GM19372 (cell line): ENCODE measurements at regions not wholly inside any gene's neighbourhood (a gene's known extent, or its start where the extent isn't known, plus 50 kb on each side); places are given as distances from the start of the nearest gene placed in this dataset.
"Not testable (repeated sequence)": the region's sequence is repeated elsewhere in the genome, so short reads cannot be mapped to it uniquely, and the experiment has no call there.

Source experiments
- ATAC-seq: cut with Tn5 transposase; IDR thresholded peaks from one replicate; pipeline ENCODE4 v1.9.1; 2021; ENCODE audit warnings: mild to moderate bottlenecking, low read depth, moderate library complexity; ENCODE audit not compliant: unreplicated experiment

DNA sequence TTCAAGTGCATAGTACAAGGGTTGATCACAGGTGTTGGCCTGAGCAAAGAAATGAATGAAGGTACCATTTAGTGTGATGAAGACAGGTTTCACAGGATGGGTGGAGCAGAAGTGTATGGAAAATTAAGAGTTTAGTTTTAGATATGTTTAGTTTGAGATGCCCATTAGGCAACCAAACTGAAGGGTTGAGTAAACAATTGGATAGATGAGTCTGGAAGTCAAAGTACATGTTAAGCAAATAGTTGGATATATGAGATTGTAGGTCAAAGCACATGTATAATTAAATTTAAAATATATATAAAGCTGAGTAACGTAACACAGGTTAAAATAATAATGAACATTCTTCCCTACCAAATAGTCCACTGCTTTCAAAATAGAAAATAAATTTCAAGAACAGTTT is 237.1 kb upstream of the PCSK5 start:
- no peak for ATAC-seq

DNA sequence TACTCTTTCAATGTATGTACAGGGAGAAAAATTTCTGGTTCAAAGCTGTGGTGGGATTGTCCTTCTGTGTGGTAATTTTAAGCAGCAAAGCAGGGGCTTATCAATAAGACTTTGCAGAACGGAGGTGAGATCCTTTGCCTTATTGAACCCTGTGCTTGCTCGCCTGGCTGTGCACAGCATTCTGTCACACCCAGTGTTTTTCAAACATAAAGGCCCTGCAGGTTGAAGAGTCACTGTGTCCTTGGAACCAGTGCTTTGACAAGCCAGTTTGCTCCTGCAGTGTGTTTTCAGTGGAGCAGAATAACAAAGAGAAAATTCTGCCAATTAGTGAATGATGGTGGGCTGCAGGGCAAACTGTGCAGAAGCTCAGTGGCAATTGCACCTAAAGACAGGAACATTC is 236.7 kb upstream of the PCSK5 start:
- no peak for ATAC-seq

DNA sequence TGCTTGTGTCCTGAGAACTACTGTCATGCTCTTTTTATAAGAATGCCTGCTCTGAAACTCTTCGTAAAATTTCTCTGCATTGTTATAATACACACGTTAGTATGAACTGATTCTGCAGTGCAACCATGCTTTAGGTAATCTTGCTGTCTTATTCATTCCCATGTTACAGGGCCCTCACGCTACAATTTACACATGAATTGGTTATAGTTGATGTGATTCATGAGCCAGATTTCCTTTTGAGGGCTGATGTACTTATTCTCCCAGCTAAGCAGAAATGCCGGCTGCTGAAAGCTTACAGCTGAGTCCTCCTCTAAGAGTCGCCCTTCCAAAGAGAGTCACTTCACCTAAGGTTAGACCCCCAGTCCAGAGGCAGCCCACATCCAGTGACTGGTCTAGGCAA is 233.5 kb upstream of the PCSK5 start:
- no peak for ATAC-seq

DNA sequence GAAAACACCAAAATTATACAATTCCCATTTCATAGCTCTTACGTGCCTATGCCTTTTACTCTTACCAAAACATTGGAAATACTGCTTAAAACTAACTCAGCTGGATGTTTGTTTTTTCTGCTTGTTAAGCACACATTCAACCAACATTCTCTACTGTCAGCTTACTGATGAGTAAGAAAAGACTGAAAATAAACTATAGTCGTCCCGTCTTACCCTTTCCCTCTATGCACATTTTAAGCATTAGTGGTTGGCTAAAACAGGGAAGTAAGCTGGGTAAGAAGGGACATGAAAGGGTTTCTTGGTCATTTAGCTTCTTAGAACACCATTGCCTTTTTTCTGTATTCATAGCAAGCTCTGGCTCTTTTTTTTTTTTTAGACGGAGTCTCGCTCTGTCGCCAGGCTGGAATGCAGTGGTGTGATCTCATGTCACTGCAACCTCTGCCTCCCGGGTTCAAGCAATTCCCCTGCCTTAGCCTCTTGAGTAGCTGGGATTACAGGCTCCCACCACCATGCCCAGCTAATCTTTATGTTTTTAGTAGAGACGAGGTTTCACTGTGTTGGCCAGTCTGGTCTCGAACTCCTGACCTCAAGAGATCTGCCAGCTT is 232.1 kb upstream of the PCSK5 start:
- no peak for ATAC-seq

DNA sequence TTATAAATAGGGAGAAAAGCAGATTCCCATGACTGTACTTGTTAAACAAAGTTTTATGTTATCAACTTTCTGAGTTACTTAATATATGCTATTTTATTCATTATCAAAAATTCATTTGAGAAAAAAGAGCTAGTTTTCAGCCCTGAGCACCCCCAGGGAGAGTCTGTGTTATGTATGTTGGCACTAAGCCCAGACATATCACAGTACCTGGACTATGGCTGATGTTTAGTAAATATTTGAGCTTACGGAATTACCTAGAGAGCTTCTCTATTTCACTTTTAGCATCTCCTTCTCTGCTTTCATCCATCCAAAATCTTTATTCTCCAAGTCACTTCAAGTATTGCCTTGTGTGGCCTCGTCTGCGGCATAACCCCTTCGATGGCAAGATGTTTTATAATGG is 225.9 kb upstream of the PCSK5 start:
- no peak for ATAC-seq

DNA sequence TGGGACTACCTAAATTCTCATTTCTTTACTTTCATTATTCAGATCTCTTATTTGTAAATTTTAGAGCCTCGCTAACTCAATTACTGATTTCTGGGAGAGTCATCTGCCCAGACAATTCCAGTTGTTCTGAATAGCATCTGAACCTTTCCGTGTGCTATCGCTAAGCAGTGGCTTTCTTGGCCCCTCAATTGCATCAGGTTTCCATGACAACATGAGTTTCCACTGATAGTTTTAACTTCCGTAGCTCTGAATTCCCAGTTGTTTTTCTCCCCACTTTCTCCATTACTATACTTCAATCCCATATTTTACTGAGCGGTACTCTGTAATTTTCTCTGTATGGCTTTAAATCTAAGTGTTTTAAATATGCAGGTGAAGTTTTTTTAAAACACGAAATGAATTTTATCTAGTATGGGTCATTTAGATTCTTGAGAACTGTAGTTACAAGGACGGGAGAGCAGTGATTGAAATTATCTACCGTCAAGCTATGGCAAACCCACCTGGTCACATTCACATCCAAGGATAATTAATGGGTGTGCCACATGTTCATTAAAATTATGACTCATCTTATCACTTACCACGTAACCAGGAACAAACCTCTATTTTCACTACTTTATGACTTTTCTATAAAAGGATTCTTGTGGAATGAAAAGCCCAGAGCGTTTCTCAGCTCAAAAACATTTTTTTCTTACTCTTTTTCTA is 223.5 kb upstream of the PCSK5 start:
- no peak for ATAC-seq

DNA sequence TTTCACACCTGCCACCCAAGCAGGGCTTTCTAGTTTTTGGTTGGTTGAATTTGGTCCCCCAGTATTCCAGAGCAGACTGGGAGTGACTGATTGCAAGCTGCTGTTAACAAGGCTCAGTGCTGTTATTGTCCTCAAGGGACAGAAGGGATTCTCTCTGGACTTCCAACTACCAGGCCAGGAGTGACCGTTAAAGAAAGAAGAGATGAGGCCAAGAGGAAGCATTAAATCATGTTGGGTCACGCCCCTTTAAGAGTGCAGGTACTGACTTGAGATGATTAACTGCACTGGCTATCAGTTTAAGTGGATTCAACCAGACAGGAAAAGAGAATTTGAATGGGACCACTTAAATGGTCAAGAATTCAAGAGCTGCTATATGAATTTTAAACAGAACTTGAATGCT is 220.8 kb upstream of the PCSK5 start:
- no peak for ATAC-seq

DNA sequence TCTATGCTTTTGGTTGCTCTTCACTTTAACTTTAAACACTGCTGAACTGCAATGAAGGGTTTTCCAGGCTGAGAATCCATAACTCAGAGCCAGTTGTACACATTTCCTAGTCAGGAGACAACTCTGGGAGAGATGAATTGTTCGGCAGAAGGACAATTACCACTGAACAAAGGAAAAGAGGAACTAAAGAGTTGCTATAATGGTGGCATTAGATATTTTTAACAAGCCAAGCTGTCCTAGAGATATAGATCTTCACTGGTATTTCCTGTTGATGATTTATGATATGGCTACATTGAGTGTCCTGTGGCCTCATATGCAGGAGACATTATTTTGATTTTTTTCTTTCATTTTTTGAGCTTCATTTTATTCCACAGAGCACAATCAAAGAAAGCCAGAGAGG is 219.1 kb upstream of the PCSK5 start:
- ATAC-seq: no peak

DNA sequence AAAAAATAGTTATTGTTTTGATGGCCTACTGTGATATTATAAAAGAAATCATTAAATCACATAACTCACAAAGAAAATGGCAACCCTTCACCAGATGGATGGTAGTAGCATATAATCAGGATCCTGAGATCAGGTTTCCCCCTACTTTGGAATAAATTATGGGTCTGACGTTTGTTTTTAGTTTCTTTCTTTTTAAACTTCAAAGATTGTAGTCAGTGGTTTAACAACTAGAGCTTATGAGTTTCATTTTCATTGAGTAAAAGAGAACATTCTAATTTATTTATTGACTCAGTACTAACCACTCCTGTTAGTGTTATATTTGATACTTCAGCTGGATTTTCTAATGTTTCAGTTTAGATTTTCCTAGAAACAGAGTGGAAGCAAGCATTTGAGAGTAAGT is 218.0 kb upstream of the PCSK5 start:
- no peak for ATAC-seq

DNA sequence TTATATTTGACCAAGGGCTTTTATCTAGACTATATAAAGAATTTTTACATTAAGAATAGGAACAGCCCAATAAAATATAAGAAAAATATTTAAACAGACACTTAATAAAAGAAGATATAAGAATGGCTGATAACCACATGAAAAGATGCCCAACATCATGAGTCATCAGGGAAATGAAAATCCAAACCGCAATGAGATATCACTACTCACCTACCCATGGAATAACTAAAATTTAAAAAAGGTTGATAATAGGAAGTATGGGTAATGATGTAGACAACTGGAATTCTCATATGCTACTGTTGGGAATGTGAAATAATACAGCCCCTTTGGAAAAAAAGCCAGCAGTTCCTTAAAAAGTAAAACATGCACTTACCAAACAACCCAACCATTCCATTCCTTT is 206.9 kb upstream of the PCSK5 start:
- no peak for ATAC-seq

DNA sequence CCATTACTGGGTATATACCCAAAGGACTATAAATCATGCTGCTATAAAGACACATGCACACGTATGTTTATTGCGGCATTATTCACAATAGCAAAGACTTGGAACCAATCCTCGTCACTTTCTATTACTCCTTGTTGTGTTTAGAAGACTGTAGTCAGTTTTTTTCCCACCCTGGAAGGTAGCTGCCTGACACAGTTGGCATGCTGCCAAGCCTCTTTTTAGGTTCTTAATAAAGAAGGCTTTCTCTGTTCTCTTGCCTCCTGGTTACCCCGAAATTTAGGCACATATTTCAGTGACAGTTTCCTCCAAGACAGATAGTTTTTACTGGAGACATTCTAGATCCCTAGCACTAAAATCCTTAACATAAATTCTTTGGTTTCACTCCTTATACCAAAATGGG is 205.4 kb upstream of the PCSK5 start:
- no peak for ATAC-seq

DNA sequence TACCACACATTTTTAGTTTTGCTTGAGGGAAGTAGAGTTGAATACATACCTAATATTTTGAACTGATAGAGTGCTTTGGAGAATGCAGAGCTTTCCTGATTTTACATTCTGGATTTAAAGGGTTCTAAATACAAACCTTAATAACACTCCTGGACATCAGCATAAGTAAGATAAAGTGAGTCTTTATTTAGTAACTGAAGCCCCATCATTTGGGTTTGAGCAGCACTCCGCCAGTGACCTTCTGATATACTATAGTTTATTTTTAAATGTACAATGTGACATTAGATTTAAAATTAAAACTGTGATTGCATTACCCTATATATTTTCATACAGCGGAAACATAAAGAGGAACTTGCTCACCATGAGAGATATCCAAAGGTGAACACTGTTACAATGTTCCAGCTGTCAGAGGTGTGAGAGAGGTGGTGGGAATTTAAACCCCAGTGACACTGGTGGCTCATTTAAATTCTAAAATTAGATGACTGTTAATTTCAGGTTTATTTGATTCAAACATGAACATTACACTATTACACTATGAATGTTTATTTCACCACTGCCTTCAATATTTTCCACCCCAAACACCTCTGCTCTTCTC is 203.0 kb upstream of the PCSK5 start:
- no peak for ATAC-seq

DNA sequence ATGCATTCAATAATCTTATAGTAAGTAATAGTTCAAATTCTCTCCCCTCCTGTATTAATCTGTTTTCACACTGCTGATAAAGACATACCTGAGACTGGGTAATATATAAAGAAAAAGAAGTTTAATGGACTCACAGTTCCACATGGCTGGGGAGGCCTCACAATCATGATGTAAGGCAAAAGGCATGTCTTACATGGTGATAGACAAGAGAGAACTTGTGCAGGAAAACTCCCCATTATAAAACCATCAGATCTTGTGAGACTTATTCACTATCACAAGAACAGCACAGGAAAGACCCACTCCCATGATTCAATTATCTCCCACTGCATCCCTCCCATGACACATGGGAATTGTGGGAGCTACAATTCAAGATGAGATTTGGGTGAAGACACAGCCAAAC is 199.9 kb upstream of the PCSK5 start:
- not testable (repeated sequence) for ATAC-seq

DNA sequence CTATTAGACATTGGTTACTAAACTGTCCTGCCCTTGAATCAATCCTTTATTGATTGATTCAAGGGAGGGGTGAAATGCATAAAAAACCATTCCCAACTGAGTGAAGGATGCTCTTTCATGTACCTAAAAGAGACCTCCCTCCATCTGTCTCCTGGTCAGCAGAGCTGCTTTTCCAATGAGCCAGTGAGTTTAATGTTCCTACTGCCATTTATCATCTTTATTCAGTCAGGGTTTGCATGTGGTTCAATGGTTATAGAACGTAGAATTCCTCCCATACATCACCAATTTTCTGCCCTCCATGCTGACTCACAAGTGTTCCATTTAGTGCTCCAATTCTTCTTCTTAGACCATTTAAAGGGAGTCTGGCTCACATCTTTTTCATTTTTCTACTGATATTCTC is 199.1 kb upstream of the PCSK5 start:
- ATAC-seq: no peak

DNA sequence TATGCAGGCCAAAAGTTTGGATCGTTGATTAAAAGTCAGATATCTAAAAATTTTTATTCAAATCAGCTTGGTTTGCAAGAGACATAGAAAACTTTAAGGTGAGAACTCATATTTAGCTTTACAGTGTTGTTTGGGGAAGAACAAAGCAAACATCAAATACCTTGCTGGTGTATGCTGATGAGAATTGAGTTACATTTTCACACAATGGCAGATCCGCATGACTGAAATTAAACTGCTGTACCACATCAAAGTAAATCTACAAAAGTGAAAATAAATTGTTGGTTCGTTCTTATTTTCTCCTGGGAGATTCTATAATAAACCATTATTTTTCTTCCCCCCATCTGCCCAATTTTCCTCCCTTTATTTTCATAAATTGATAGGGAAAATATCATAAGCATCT is 198.2 kb upstream of the PCSK5 start:
- no peak for ATAC-seq

DNA sequence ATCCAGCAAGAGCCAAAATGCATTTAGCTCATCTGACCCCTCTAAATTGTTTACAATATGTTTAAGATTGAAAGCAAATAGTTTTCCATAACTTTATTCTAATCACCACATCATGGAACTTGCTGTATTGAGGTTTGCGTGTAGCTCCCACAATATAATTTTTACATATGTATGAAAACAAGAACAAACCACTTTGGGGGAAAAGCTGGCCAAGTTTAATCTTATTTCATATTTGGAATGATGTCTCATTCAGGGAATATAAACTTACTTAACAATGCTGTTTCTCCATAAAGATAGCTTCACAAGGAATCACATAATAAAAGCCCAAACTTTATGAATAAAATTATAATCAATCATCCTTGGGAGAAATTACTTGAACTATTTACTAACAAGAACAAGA is 194.6 kb upstream of the PCSK5 start:
- no peak for ATAC-seq

DNA sequence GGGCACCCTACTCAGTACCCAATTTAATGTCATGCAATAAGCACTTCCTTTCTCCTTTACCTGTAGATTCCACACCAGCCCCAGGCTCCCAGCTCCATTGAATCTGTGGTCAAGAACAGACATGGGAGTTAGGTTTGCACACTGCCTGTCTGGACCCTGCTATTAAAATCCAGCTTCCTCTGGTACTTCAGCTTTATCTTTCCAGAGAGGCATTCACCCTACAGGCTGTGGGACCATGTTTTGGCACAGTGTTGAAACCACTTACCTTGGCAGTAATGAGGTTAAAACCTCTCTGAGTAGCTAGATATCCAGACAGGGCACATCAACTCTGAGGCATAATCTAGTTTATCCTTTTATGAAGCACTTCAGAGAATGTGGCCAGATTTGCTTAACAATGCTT is 191.5 kb upstream of the PCSK5 start:
- ATAC-seq: no peak

DNA sequence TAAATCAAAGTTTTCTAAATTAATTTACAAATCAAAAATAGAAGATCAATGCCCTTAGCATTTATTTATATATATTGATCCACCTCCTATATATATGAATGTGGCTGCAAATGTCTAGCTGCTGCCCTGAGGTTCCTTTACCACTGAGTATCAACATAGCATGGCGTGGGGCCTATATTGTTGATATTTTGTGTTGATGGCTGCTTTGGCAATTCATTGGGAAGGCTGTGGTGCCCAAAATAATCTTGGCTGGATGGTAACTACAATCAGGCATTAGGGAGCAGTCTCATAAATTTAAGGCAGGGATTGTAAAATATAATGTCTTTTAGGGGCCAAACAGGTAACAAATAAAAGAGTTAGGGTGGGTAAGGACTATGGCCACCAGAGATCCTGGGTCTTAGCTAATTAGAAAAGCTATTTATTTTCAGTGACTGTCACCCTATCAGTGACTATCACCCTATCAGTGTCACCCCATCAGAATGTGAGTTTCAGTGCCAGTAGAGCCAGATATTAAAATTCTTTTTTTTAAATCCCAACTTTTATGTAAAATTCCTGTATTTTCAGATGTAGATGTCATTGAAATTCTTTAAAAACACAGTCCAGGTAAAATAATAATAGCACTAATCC is 190.7 kb upstream of the PCSK5 start:
- no peak for ATAC-seq

DNA sequence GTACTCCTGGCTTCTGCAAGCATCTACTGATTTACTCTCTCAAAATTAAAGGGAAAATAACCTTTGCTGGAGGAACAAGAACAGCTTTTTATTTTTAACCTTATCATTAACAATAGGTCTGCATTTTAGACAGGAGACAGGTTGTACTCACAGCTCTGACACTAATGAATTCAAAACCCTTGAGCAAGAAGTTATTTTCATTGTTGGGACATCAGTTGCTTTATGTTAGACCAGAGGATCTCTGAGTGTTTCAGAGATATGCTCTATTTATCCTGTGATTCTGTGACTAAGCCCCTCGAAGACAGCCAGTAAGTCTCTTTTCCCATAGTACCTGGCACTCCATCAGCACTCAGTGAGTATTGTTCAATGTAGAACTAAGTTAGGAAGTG is 190.2 kb upstream of the PCSK5 start:
- no peak for ATAC-seq

DNA sequence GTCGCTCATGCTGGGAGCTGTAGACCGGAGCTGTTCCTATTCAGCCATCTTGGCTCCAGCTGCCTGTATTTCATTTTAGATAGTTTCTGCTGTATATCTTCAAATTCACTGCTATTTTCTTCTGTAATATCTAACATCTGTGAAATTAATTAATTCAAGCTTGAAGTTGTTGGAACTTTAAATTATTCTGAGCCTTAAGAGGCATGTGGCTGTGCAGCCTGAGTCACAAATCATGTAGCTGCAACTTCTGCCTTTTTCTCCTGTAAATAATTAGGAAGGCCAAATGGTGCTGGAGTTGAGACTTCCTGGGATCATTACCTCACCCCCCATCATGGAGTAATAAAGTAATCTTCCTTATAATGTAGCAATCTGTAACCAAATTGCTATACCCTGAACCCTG is 183.3 kb upstream of the PCSK5 start:
- no peak for ATAC-seq

DNA sequence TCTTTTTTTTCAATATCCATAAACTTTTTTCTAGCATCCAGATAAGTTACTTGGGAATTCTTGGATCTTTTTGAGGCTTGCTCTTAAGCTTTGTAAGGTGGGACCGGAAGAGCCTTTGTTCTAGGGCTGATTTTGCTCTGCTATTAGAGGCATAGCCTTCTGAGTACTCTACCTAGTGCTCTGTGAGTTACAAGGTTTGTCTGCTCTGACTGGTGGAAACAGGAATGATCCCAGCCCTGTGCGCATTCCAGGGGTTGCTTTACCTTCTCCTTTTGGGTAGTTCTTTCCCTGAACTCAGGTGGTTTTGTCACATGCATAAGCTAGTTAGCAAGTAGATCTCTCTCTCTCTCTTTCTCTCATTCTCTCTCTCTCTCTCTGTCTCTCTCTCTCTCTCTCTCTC is 180.8 kb upstream of the PCSK5 start:
- no peak for ATAC-seq

DNA sequence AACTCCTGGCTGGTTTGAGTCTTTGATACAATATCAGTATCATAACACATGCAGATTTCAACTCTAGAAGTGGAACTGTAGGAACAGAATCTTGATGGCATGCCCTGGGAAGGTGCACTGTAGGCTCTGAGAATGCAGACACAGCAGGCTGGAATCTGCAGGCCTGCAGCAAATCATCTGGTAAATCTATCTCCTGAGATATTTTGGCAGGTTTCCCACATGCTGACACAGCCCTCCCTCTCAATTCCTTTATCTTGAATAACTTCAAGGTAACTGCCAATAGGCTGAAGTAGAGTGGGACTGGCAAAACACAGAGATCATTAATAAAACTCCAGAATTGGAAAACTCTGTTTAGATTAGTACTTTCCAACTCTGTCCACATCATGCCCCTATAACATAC is 177.8 kb upstream of the PCSK5 start:
- ATAC-seq: no peak
